ENCODE measurements at regions not wholly inside any gene's neighbourhood (a gene's known extent, or its start where the extent isn't known, plus 50 kb on each side); places are given as distances from the start of the nearest gene placed in this dataset.

GRCh38 chr2:158890296-158890905 is 78.0 kb upstream of the TANC1 start:
- no peaks in the 10 kb centered on the region for H3K9me3 ChIP-seq
- 99% methylated on average over 3 of the region's 3 CpGs for WGBS

GRCh38 chr2:158893026-158893425 is 75.4 kb upstream of the TANC1 start:
- intact Hi-C loops (cut with DNase I): no loop called here
- Histone ChIP-seq H3K27ac (no peak overlapping the region), H3K4me3 (no peak overlapping the region), H3K36me3 (no peaks in the 10 kb centered on the region), H3K27me3 (replicated peaks; ENCODE audit: insufficient read depth) (no peaks in the 10 kb centered on the region), H3K9me3 (no peaks in the 10 kb centered on the region), H3K4me1 (replicated peaks) (no peaks in the 10 kb centered on the region)
- peak; percentile 13 for TF ChIP-seq POLR2AphosphoS5 (IDR thresholded peaks at IDR 0.05)
- no peak for TF ChIP-seq POLR2A (IDR thresholded peaks at IDR 0.05)
- DNase-seq (ENCODE audit: low spot score): peak; percentile 50
- WGBS: 23% methylated on average over 8 of the region's 8 CpGs

More at GRCh38 chr2:158890296-158890905, 78.0 kb upstream of the TANC1 start:
- Histone ChIP-seq H3K27me3 (replicated peaks; ENCODE audit: insufficient read depth) (no peaks in the 10 kb centered on the region), H3K4me3 (no peak overlapping the region), H3K36me3 (no peaks in the 10 kb centered on the region), H3K27ac (no peak overlapping the region), H3K4me1 (replicated peaks) (no peaks in the 10 kb centered on the region)
- TF ChIP-seq POLR2A (IDR thresholded peaks at IDR 0.05) (no peak), POLR2AphosphoS5 (IDR thresholded peaks at IDR 0.05) (no peak)
- TF ChIP-seq, protein P1, sequence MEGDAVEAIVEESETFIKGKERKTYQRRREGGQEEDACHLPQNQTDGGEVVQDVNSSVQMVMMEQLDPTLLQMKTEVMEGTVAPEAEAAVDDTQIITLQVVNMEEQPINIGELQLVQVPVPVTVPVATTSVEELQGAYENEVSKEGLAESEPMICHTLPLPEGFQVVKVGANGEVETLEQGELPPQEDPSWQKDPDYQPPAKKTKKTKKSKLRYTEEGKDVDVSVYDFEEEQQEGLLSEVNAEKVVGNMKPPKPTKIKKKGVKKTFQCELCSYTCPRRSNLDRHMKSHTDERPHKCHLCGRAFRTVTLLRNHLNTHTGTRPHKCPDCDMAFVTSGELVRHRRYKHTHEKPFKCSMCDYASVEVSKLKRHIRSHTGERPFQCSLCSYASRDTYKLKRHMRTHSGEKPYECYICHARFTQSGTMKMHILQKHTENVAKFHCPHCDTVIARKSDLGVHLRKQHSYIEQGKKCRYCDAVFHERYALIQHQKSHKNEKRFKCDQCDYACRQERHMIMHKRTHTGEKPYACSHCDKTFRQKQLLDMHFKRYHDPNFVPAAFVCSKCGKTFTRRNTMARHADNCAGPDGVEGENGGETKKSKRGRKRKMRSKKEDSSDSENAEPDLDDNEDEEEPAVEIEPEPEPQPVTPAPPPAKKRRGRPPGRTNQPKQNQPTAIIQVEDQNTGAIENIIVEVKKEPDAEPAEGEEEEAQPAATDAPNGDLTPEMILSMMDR (IDR thresholded peaks at IDR 0.05): no peak
- intact Hi-C loops (cut with DNase I): no loop called here
- no peak for DNase-seq (ENCODE audit: low spot score)

DNA sequence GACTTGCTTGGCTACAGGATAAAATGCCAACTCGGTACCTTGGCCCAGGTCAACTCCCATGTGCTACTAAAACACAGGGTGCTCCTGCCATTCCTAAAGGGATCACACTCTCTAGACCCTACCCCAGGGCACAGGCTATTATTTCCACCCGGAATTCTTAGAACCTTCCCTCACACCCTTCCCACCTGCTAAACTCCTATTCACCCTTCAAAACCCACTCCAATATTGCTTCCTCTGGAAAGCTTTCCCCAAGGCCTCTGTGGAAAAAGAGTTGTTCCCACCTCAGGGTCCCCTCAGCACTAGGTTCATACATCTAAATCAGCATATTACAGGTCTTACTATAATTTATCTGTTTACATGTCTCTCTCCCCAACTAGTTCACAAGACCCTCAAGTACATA is 75.0 kb upstream of the TANC1 start:
- H3K27me3 ChIP-seq (replicated peaks; ENCODE audit: insufficient read depth): no peaks in the 10 kb centered on the region
- intact Hi-C loops (cut with DNase I): no loop called here

DNA sequence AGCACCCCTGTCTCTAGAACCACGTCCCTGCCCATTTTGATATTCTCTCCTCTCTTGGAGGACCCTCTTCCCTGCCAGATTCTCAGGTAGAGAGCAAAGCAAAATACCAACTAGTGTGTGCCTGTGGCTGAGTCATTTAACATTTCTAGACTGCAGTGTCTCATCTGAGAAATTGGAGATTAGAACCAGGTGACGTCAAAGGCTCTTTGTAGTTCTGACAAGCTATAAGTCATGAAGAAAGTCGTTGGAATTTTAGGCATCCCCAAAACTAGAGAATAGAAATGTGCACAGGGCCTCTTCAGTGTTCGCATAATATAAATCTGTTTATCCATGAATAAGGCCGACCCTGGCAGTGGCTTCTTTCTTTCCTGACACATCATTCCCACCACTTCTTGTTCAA is 74.4 kb upstream of the TANC1 start:
- no peak overlapping the region for H3K4me3 ChIP-seq
- no peaks in the 10 kb centered on the region for H3K4me1 ChIP-seq (replicated peaks)
- H3K36me3 ChIP-seq: no peaks in the 10 kb centered on the region
- no peak for DNase-seq (ENCODE audit: low spot score)
- H3K27ac ChIP-seq: no peak overlapping the region
- no peaks in the 10 kb centered on the region for H3K27me3 ChIP-seq (replicated peaks; ENCODE audit: insufficient read depth)
- H3K9me3 ChIP-seq: no peaks in the 10 kb centered on the region
- no peak for TF ChIP-seq POLR2A (IDR thresholded peaks at IDR 0.05)
- TF ChIP-seq POLR2AphosphoS5 (IDR thresholded peaks at IDR 0.05): no peak
- TF ChIP-seq, protein P1 (IDR thresholded peaks at IDR 0.05): no peak
- 56% methylated on average over 5 of the region's 5 CpGs for WGBS
- intact Hi-C loops (cut with DNase I): no loop called here

More for the DNA sequence above, 75.0 kb upstream of the TANC1 start:
- WGBS: 49% methylated on average over 2 of the region's 2 CpGs
- H3K36me3 ChIP-seq: no peaks in the 10 kb centered on the region
- H3K4me3 ChIP-seq: no peak overlapping the region
- no peak overlapping the region for H3K27ac ChIP-seq
- no peak for DNase-seq (ENCODE audit: low spot score)
- no peaks in the 10 kb centered on the region for H3K4me1 ChIP-seq (replicated peaks)
- H3K9me3 ChIP-seq: no peaks in the 10 kb centered on the region
- TF ChIP-seq POLR2AphosphoS5 (IDR thresholded peaks at IDR 0.05) (no peak), POLR2A (IDR thresholded peaks at IDR 0.05) (no peak)
- TF ChIP-seq, protein P1 (IDR thresholded peaks at IDR 0.05): no peak

GRCh38 chr2:158894572-158894971 is 73.9 kb upstream of the TANC1 start:
- intact Hi-C loops (cut with DNase I): no loop called here
- no peak overlapping the region for H3K27ac ChIP-seq
- H3K4me1 ChIP-seq (replicated peaks): no peaks in the 10 kb centered on the region
- H3K4me3 ChIP-seq: no peak overlapping the region
- H3K27me3 ChIP-seq (replicated peaks; ENCODE audit: insufficient read depth): no peaks in the 10 kb centered on the region
- DNase-seq (ENCODE audit: low spot score): no peak
- TF ChIP-seq POLR2A (IDR thresholded peaks at IDR 0.05) (no peak), POLR2AphosphoS5 (IDR thresholded peaks at IDR 0.05) (no peak)
- TF ChIP-seq, protein P1 (IDR thresholded peaks at IDR 0.05): no peak
- 61% methylated on average over 4 of the region's 4 CpGs for WGBS
- H3K36me3 ChIP-seq: no peaks in the 10 kb centered on the region
- H3K9me3 ChIP-seq: no peaks in the 10 kb centered on the region
